Activated naive CD8-positive, alpha-beta T cell treated with anti-CD3 and anti-CD28 coated beads, Interleukin-2, amount 50 U/mL, for 16 hours (primary cell): ENCODE measurements at regions not wholly inside any gene's neighbourhood (a gene's known extent, or its start where the extent isn't known, plus 50 kb on each side); places are given as distances from the start of the nearest gene placed in this dataset.

Experiments used
- DNase-seq: peaks from one replicate; pipeline ENCODE4 v3.0.0-alpha.2; 2020; ENCODE audit warnings: low read depth, low spot score

DNA sequence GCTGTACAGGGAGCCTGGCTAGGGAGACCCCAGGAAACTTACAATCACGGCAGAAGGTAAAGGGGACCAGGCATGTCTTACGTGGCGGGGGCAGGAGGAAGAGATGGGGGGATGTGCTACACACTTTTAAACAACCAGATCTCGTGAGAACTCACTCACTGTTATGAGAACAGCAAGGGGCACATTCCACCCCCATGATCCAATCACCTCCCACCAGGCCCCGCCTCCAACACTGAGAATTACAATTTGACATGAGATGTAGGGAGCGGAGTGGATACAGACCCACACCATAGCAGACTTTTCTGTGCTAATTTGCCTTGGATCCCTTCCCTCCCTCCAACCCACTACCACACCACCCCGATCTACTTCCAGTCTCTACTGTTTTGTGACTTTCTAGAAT lies 106.7 kb upstream of the PEG3 start:
- no peak for DNase-seq

GRCh38 chr19:56949626-56950025 lies 109.1 kb upstream of the PEG3 start:
- no peak for DNase-seq

GRCh38 chr19:56951672-56952071 lies 111.1 kb upstream of the PEG3 start:
- DNase-seq = no peak

- no peak for DNase-seq
Measured at GRCh38 chr19:56953470-56953869, 112.9 kb upstream of the PEG3 start.

DNA sequence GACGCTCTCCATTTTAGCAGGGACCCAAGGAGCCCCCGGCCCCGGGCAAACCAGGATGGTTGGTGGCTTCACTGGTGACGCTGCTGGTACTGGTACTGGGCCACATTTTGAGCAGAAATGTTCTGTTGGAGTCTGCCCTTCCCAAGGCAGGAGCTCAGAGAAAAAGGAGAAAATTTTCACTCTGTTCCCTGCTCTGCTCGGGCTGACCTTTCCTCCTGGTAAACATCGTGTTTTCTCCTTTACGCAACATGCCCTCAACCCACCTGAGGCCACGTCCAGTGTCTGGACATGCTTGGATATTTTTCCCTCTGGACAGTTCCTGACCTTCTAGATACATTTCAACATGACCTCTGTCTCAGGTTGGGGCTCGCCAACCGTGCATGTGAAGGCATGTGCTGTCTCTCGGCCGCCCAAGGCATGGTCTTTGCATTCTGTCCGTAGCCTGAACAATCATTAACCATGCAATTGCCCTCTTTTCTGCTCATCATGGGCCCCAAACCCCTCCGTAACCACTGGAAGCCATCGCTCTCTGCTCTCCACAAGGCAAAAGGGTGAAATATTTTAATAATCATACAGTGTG lies 115.2 kb upstream of the PEG3 start:
- DNase-seq = no peak

GRCh38 chr19:56956503-56957226 lies 116.1 kb upstream of the PEG3 start:
- DNase-seq = no peak

- DNase-seq = no peak
Measured at GRCh38 chr19:56959205-56959604, 118.7 kb upstream of the PEG3 start.

DNA sequence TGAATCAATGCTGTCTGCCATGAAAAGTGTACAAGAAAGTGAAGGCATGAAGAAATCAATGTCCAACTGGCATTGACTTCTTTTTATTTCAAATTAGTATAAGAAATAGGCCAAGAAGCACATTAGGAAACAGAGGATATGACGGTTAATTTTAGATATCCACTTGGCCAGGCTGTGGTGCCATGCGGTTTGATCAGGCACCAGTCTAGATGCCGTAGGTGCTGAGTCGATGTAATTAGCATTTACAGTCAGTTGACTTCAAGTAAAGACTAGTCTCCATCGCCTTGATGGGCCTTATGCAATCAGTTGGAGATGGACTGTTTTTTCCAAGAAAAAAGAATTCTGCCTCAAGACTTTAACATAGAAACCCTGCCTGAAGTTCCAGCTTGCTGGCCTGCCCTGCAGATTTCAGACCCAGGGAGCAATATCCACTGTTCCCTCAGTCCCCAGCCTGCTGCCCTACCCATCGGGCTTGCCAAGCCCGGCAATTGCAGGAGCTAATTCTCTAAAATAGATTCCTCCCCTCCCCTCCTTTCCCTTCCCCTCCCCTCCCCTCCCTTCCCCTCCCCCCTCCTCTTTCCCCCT lies 120.5 kb upstream of the PEG3 start:
- no peak for DNase-seq

GRCh38 chr19:56964410-56964920 lies 123.9 kb upstream of the PEG3 start:
- no peak for DNase-seq

DNA sequence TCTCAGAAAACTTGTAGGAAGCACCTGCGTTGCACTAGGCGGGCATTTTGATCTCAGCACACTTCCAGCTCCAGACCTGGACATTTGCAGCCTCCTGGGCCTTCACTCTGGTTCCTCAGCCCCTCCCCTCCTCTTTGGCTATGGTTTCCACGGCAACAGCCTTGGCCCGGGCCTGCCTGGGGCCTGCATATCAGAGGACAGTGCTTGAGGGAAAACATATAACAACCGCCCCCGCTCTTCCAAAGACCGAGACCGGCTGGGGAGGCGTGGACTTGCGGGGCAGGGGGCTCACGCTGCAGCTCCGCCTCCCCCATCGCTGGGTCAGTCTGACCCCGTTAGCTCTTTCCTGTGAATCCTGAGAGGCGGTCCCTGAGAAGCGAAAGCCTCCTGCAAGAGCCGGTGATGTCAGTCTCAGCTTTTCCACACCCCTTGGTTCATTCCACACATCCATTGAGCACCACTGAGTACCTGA lies 125.7 kb upstream of the PEG3 start:
- no peak for DNase-seq

- DNase-seq = no peak
Measured at GRCh38 chr19:56966697-56967299, 126.3 kb upstream of the PEG3 start.

GRCh38 chr19:56969156-56969555 lies 128.6 kb upstream of the PEG3 start:
- DNase-seq = no peak

DNA sequence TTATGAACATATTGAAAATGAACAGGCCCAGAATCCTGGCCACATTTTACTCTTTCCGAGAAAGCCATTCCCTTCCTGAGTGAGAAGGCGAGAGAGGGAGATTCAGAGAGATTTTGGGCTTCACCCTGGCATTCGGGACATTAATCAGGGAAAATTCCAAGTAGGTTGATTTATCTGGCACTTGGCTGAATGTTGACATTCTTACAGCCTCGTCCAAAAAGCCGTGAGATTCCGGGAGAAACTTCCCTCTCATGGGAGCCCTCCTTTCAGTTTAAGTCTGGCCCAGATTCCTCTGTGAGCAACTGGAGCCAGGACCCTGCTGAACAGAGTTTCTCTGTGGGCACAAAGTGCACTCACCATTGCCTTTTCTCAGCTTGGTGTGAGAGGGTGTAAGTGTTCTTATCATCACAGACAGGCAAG lies 129.2 kb upstream of the PEG3 start:
- DNase-seq = no peak

- DNase-seq = no peak
Measured at GRCh38 chr19:56971230-56971629, 130.7 kb upstream of the PEG3 start.

DNA sequence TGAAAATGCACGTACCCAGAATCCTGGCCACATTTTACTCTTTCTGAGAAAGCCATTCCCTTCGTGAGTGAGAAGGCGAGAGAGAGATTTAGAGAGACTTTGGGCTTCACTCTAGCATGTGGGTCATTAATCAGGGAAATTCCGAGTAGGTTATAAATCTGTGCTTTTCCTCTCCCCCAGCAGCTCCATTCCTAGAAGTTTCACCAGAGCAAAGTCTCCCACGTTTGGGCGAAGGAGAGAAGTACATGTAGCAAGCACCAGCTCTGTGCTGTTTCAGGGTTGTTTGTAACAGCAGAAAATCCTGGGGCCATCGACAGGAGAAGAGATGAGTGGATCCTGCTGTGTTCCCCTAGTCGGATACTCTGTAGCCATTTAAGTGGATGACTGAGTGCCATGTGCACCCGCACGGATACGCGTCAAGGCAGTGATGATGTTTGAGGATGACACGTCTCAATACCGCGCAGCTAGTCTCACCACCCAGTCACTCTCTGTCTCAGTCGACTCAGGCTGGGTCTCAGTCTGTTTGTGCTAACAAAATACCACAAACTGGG lies 131.8 kb upstream of the PEG3 start:
- no peak for DNase-seq

DNA sequence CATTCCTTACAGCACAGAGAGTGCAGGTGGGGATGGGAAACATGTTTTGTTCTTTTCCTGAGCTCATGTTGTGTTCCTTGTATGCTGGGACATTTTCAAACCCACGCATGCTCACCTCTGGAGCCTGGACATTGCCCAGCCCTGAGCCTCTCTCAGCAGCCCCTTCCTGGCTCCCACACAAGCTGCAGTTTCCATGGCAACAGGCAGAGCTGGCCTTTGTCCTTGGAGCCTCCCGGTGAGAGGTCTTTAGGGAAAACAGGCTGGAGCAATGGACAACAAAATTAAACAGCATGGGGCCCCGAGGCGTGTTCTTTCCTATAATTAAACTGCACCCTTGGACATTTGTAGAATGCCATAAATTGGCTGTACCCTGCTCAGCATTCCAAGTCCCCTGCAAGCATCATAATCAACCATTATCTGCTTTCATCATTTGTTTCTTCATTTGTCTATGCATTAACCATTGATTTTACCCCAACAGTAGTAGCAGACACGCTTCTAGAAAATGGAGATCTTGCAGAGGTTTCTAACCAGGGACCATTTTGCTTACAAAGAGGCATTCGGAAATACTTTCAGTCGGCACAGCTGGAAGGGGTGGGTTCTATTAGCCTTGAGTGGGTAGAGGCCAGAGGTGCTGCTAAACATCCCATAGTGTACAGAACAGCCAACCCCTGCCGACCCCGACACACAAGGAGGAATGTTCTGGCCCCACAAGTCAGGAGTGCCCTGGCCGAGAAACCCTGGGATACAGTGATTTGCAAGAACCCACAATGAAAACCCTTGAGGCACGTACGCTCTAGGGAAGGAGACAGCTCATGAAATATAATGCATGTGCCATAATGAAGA lies 133.4 kb upstream of the PEG3 start:
- DNase-seq = no peak

- DNase-seq = no peak
Measured at GRCh38 chr19:56974556-56975207, 134.2 kb upstream of the PEG3 start.

GRCh38 chr19:56976300-56976699 lies 135.8 kb upstream of the PEG3 start:
- no peak for DNase-seq

- no peak for DNase-seq
Measured at GRCh38 chr19:56976995-56977906, 136.7 kb upstream of the PEG3 start.
